HL-60 (cell line): ENCODE measurements at regions not wholly inside any gene's neighbourhood (a gene's known extent, or its start where the extent isn't known, plus 50 kb on each side); places are given as distances from the start of the nearest gene placed in this dataset.

Experiments used
- DNase-seq, 2 experiments: peaks; one replicate each; pipeline ENCODE4 v3.0.0-alpha.2; 2010 to 2020; ENCODE audit warnings: low read depth in 1 of 2, low spot score in 1 of 2
- H3K27ac ChIP-seq: fragments of 250-450 bp; sonication (Bioruptor Pico); replicated peaks from 2 replicates; pipeline ENCODE4 v1.5.1; 2020; ENCODE audit warnings: mild to moderate bottlenecking, moderate library complexity
- H3K27me3 ChIP-seq: fragments of 250-450 bp; sonication (Bioruptor Pico); 2 replicates; pipeline ENCODE4 v1.5.1; 2021; ENCODE audit warnings: mild to moderate bottlenecking, moderate library complexity; ENCODE audit not compliant: insufficient read depth, poor library complexity, severe bottlenecking
- H3K4me3 ChIP-seq: replicated peaks from 2 replicates; pipeline ENCODE4 v1.5.1; 2011; ENCODE audit warnings: mild to moderate bottlenecking, control low read depth, low read length; ENCODE audit not compliant: insufficient read depth
- CTCF ChIP-seq: IDR thresholded peaks from one replicate; pipeline ENCODE4 v1.5.1; 2011; ENCODE audit warnings: low read length, control low read depth, inconsistent platforms; ENCODE audit not compliant: insufficient read depth
- GABPA ChIP-seq: IDR thresholded peaks from 2 replicates; pipeline ENCODE4 v1.6.1; 2012; ENCODE audit warnings: low read depth
- POLR2AphosphoS5 ChIP-seq: IDR thresholded peaks from 2 replicates; pipeline ENCODE4 v1.6.1; 2012; ENCODE audit warnings: low read depth
- SPI1 ChIP-seq: IDR thresholded peaks from 2 replicates; pipeline ENCODE4 v1.6.1; 2012; ENCODE audit warnings: low read depth, mild to moderate bottlenecking, borderline replicate concordance
- TF ChIP-seq, protein P1 (sequence below): IDR thresholded peaks from 2 replicates; pipeline ENCODE4 v1.6.1; 2012; ENCODE audit warnings: low read depth; ENCODE audit not compliant: insufficient replicate concordance

- TF ChIP-seq SPI1 (no peak), POLR2AphosphoS5 (no peak), CTCF (no peak), GABPA (no peak)
- TF ChIP-seq, protein P1, sequence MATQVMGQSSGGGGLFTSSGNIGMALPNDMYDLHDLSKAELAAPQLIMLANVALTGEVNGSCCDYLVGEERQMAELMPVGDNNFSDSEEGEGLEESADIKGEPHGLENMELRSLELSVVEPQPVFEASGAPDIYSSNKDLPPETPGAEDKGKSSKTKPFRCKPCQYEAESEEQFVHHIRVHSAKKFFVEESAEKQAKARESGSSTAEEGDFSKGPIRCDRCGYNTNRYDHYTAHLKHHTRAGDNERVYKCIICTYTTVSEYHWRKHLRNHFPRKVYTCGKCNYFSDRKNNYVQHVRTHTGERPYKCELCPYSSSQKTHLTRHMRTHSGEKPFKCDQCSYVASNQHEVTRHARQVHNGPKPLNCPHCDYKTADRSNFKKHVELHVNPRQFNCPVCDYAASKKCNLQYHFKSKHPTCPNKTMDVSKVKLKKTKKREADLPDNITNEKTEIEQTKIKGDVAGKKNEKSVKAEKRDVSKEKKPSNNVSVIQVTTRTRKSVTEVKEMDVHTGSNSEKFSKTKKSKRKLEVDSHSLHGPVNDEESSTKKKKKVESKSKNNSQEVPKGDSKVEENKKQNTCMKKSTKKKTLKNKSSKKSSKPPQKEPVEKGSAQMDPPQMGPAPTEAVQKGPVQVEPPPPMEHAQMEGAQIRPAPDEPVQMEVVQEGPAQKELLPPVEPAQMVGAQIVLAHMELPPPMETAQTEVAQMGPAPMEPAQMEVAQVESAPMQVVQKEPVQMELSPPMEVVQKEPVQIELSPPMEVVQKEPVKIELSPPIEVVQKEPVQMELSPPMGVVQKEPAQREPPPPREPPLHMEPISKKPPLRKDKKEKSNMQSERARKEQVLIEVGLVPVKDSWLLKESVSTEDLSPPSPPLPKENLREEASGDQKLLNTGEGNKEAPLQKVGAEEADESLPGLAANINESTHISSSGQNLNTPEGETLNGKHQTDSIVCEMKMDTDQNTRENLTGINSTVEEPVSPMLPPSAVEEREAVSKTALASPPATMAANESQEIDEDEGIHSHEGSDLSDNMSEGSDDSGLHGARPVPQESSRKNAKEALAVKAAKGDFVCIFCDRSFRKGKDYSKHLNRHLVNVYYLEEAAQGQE = no peak
- H3K27me3 ChIP-seq = no peaks in the 10 kb centered on the region
- no peak overlapping the region for H3K4me3 ChIP-seq
- DNase-seq = no peak
- H3K27ac ChIP-seq = no peak overlapping the region
Observed at GRCh38 chr5:118243068-118243467, 745.3 kb downstream of the DTWD2 start.

GRCh38 chr5:118236108-118236849 is 752.1 kb downstream of the DTWD2 start:
- TF ChIP-seq CTCF (no peak), SPI1 (no peak), GABPA (no peak), POLR2AphosphoS5 (no peak)
- TF ChIP-seq, protein P1 = no peak
- H3K27ac ChIP-seq = no peak overlapping the region
- no peak for DNase-seq
- no peaks in the 10 kb centered on the region for H3K27me3 ChIP-seq
- no peak overlapping the region for H3K4me3 ChIP-seq

DNA sequence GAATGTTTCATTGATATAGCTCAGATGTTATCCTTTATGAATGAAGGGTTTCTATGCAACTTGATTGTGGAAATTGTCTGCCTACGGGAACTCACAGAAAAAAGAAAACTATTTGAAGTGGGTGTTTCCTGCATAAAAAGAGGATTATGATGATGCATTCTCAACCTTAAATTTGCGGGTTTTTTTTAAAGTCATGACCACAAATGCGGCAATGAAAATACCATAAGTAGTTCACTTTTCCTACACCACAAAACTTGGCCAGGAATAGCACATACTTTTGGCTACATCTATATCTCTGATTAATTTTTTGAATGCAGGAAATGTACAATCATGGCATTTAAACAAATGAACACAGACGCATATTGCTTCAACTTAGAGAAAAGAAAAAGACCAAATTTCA is 754.7 kb downstream of the DTWD2 start:
- Histone ChIP-seq H3K27ac (no peak overlapping the region), H3K27me3 (no peaks in the 10 kb centered on the region), H3K4me3 (no peak overlapping the region)
- no peak for DNase-seq
- TF ChIP-seq CTCF = no peak
- no peak for TF ChIP-seq GABPA
- TF ChIP-seq, protein P1 = no peak
- TF ChIP-seq POLR2AphosphoS5 = no peak
- TF ChIP-seq SPI1 = no peak
